ENCODE measurements at regions not wholly inside any gene's neighbourhood (a gene's known extent, or its start where the extent isn't known, plus 50 kb on each side); places are given as distances from the start of the nearest gene placed in this dataset.

- Histone ChIP-seq H3K36me3 (ENCODE audit: control insufficient read depth in 2 of 3, insufficient read depth in 3 of 3, low read length in 3 of 3) (no peaks in the 10 kb centered on the region), H3K9ac (ENCODE audit: low read length in 3 of 3) (no peak overlapping the region), H3K4me3 (ENCODE audit: low read length in 3 of 3) (no peak overlapping the region), H3K27me3 (ENCODE audit: control insufficient read depth, insufficient read depth, low read length) (no peaks in the 10 kb centered on the region), H3K27ac (ENCODE audit: low read depth in 2 of 2, low read length in 2 of 2) (no peak overlapping the region), H3K4me1 (ENCODE audit: control insufficient read depth in 2 of 3, insufficient read depth in 2 of 3, low read depth in 1 of 3, low read length in 3 of 3) (no peaks in the 10 kb centered on the region), H3K9me3 (ENCODE audit: control insufficient read depth in 2 of 3, insufficient read depth in 1 of 3, low read length in 3 of 3) (no peaks in the 10 kb centered on the region)
- FAIRE-seq (no peak), DNase-seq (no peak)
- intact Hi-C loops (cut with DNase I): no loop called here
- TF ChIP-seq, protein P1, sequence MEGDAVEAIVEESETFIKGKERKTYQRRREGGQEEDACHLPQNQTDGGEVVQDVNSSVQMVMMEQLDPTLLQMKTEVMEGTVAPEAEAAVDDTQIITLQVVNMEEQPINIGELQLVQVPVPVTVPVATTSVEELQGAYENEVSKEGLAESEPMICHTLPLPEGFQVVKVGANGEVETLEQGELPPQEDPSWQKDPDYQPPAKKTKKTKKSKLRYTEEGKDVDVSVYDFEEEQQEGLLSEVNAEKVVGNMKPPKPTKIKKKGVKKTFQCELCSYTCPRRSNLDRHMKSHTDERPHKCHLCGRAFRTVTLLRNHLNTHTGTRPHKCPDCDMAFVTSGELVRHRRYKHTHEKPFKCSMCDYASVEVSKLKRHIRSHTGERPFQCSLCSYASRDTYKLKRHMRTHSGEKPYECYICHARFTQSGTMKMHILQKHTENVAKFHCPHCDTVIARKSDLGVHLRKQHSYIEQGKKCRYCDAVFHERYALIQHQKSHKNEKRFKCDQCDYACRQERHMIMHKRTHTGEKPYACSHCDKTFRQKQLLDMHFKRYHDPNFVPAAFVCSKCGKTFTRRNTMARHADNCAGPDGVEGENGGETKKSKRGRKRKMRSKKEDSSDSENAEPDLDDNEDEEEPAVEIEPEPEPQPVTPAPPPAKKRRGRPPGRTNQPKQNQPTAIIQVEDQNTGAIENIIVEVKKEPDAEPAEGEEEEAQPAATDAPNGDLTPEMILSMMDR (IDR thresholded peaks at IDR 0.05; ENCODE audit: borderline replicate concordance, extremely low read depth, insufficient read depth): no peak
Measured at GRCh38 chr11:29773656-29774264, 243.1 kb downstream of the KCNA4 start.

DNA sequence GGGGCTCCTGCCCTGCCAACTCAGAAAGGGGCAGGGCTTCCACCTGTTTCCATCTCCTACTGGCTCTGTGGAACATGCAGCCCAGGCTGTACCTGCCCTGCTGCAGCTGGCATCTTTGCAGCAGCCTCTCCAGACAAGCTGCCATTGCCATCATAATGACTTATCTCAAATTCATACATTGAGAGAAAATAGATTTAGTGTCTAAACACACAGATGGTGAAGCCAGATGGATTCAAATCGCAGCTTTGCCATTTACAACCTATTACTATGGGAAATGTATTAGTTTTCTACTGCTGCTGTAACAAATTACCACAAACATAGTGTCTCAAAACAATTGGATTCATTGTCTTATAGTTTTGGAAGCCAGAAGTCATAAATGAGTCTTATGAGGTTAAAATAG is 260.0 kb downstream of the KCNA4 start:
- no peaks in the 10 kb centered on the region for H3K27me3 ChIP-seq (ENCODE audit: control insufficient read depth, insufficient read depth, low read length)
- H3K9me3 ChIP-seq (ENCODE audit: control insufficient read depth in 2 of 3, insufficient read depth in 1 of 3, low read length in 3 of 3): no peaks in the 10 kb centered on the region
- FAIRE-seq: no peak
- H3K27ac ChIP-seq (ENCODE audit: low read depth in 2 of 2, low read length in 2 of 2): no peak overlapping the region
- no peak overlapping the region for H3K4me3 ChIP-seq (ENCODE audit: low read length in 3 of 3)
- no peaks in the 10 kb centered on the region for H3K4me1 ChIP-seq (ENCODE audit: control insufficient read depth in 2 of 3, insufficient read depth in 2 of 3, low read depth in 1 of 3, low read length in 3 of 3)
- TF ChIP-seq, protein P1 (IDR thresholded peaks at IDR 0.05; ENCODE audit: borderline replicate concordance, extremely low read depth, insufficient read depth): no peak
- no peak overlapping the region for H3K9ac ChIP-seq (ENCODE audit: low read length in 3 of 3)
- no peak for DNase-seq
- no peaks in the 10 kb centered on the region for H3K36me3 ChIP-seq (ENCODE audit: control insufficient read depth in 2 of 3, insufficient read depth in 3 of 3, low read length in 3 of 3)
- intact Hi-C loops (cut with DNase I): no loop called here

DNA sequence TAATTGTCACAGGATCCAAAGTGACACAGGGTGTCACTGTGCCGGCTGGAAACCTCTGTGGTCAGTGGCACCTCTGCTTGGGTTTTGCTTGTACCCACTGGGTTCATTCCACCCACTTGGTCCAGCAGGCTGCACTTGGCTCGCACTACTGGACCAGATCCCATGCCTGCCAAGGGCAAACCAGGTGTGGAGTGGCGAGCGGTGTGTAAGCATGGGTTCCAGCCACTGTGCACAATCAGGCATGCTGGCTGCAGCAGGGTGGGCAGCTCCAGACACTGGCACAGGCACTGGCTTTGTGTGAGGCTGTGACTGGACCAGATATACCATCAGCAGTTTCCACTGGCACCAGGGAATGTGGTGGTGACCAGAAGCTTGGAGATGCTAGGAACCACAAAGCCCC is 261.4 kb downstream of the KCNA4 start:
- Histone ChIP-seq H3K27me3 (ENCODE audit: control insufficient read depth, insufficient read depth, low read length) (no peaks in the 10 kb centered on the region), H3K9ac (ENCODE audit: low read length in 3 of 3) (no peak overlapping the region), H3K27ac (ENCODE audit: low read depth in 2 of 2, low read length in 2 of 2) (no peak overlapping the region), H3K36me3 (ENCODE audit: control insufficient read depth in 2 of 3, insufficient read depth in 3 of 3, low read length in 3 of 3) (no peaks in the 10 kb centered on the region), H3K4me3 (ENCODE audit: low read length in 3 of 3) (no peak overlapping the region), H3K4me1 (ENCODE audit: control insufficient read depth in 2 of 3, insufficient read depth in 2 of 3, low read depth in 1 of 3, low read length in 3 of 3) (no peaks in the 10 kb centered on the region), H3K9me3 (ENCODE audit: control insufficient read depth in 2 of 3, insufficient read depth in 1 of 3, low read length in 3 of 3) (no peaks in the 10 kb centered on the region)
- TF ChIP-seq, protein P1 (IDR thresholded peaks at IDR 0.05; ENCODE audit: borderline replicate concordance, extremely low read depth, insufficient read depth): no peak
- intact Hi-C loops (cut with DNase I): no loop called here
- peak in 1 of 5 donors; percentile 47 for DNase-seq
- no peak for FAIRE-seq

- FAIRE-seq (no peak), DNase-seq (no peak)
- no peak overlapping the region for H3K27ac ChIP-seq (ENCODE audit: low read depth in 2 of 2, low read length in 2 of 2)
- H3K9ac ChIP-seq (ENCODE audit: low read length in 3 of 3): no peak overlapping the region
- no peaks in the 10 kb centered on the region for H3K9me3 ChIP-seq (ENCODE audit: control insufficient read depth in 2 of 3, insufficient read depth in 1 of 3, low read length in 3 of 3)
- no peaks in the 10 kb centered on the region for H3K27me3 ChIP-seq (ENCODE audit: control insufficient read depth, insufficient read depth, low read length)
- no peaks in the 10 kb centered on the region for H3K36me3 ChIP-seq (ENCODE audit: control insufficient read depth in 2 of 3, insufficient read depth in 3 of 3, low read length in 3 of 3)
- H3K4me3 ChIP-seq (ENCODE audit: low read length in 3 of 3): no peak overlapping the region
- H3K4me1 ChIP-seq (ENCODE audit: control insufficient read depth in 2 of 3, insufficient read depth in 2 of 3, low read depth in 1 of 3, low read length in 3 of 3): no peaks in the 10 kb centered on the region
- TF ChIP-seq, protein P1 (IDR thresholded peaks at IDR 0.05; ENCODE audit: borderline replicate concordance, extremely low read depth, insufficient read depth): no peak
- intact Hi-C loops (cut with DNase I): no loop called here
Measured at GRCh38 chr11:29751618-29752017, 265.2 kb downstream of the KCNA4 start.

All from kidney (tissue), 13 donors.